ENCODE measurements at regions not wholly inside any gene's neighbourhood (a gene's known extent, or its start where the extent isn't known, plus 50 kb on each side); places are given as distances from the start of the nearest gene placed in this dataset.

- DNase-seq (ENCODE audit: low read depth in 2 of 2): no peak
These were observed 799.6 kb upstream of the HS6ST1 start for GRCh38 chr2:129118296-129118695.

GRCh38 chr2:129129087-129129486, 810.4 kb upstream of the HS6ST1 start:
- H3K4me3 ChIP-seq (replicated peaks in 1 of 2; ENCODE audit: low read depth in 2 of 2, low read length in 2 of 2): no peak overlapping the region
- DNase-seq (ENCODE audit: low read depth in 2 of 2): no peak
- no peak for TF ChIP-seq CTCF (IDR thresholded peaks at IDR 0.05; ENCODE audit: low read depth, low read length)

More at GRCh38 chr2:129118296-129118695, 799.6 kb upstream of the HS6ST1 start:
- no peak for TF ChIP-seq CTCF (IDR thresholded peaks at IDR 0.05; ENCODE audit: low read depth, low read length)
- H3K4me3 ChIP-seq (replicated peaks in 1 of 2; ENCODE audit: low read depth in 2 of 2, low read length in 2 of 2): no peak overlapping the region

GRCh38 chr2:129133692-129134641, 815.3 kb upstream of the HS6ST1 start:
- no peak for TF ChIP-seq CTCF (IDR thresholded peaks at IDR 0.05; ENCODE audit: low read depth, low read length)
- H3K4me3 ChIP-seq (replicated peaks in 1 of 2; ENCODE audit: low read depth in 2 of 2, low read length in 2 of 2): no peak overlapping the region
- DNase-seq (ENCODE audit: low read depth in 2 of 2): peak in 1 of 2 donors; percentile 18

- no peak overlapping the region for H3K4me3 ChIP-seq (replicated peaks in 1 of 2; ENCODE audit: low read depth in 2 of 2, low read length in 2 of 2)
- no peak for DNase-seq (ENCODE audit: low read depth in 2 of 2)
- TF ChIP-seq CTCF (IDR thresholded peaks at IDR 0.05; ENCODE audit: low read depth, low read length): no peak
These were observed 816.3 kb upstream of the HS6ST1 start for GRCh38 chr2:129135017-129135416.

GRCh38 chr2:129139380-129139779, 820.7 kb upstream of the HS6ST1 start:
- TF ChIP-seq CTCF (IDR thresholded peaks at IDR 0.05; ENCODE audit: low read depth, low read length): no peak
- no peak overlapping the region for H3K4me3 ChIP-seq (replicated peaks in 1 of 2; ENCODE audit: low read depth in 2 of 2, low read length in 2 of 2)
- no peak for DNase-seq (ENCODE audit: low read depth in 2 of 2)

- no peak overlapping the region for H3K4me3 ChIP-seq (replicated peaks in 1 of 2; ENCODE audit: low read depth in 2 of 2, low read length in 2 of 2)
- TF ChIP-seq CTCF (IDR thresholded peaks at IDR 0.05; ENCODE audit: low read depth, low read length): no peak
- no peak for DNase-seq (ENCODE audit: low read depth in 2 of 2)
These were observed 823.8 kb upstream of the HS6ST1 start for GRCh38 chr2:129142465-129142864.
